GM23338 (cell line): ENCODE measurements at regions not wholly inside any gene's neighbourhood (a gene's known extent, or its start where the extent isn't known, plus 50 kb on each side); places are given as distances from the start of the nearest gene placed in this dataset.

ENCODE experiments used
- ATAC-seq: fragments of 200-7000 bp; cut with Tn5 transposase; 3 replicates; pipeline ENCODE4 v1.9.1; 2020
- DNase-seq: peaks from one replicate; pipeline ENCODE4 v3.0.0-alpha.2; 2015; ENCODE audit warnings: low spot score
- H2AFZ ChIP-seq: fragments of 200-600 bp; sonication (generic); 2 replicates; pipeline ENCODE4 v1.8.0; 2016; ENCODE audit warnings: antibody characterized with exemption, mild to moderate bottlenecking, moderate library complexity
- H3F3A ChIP-seq: fragments of 200-600 bp; sonication (generic); replicated peaks from 2 replicates; pipeline ENCODE4 v1.8.0; 2017; ENCODE audit warnings: antibody characterized with exemption, mixed run types, low read depth
- H3K27ac ChIP-seq: fragments of 200-600 bp; sonication (generic); 2 replicates; pipeline ENCODE4 v1.6.1; 2016; ENCODE audit warnings: low read depth
- H3K27me3 ChIP-seq: fragments of 200-600 bp; sonication (generic); 2 replicates; pipeline ENCODE4 v1.8.0; 2016; ENCODE audit warnings: mild to moderate bottlenecking, mixed run types, moderate library complexity; ENCODE audit not compliant: insufficient read depth
- H3K36me3 ChIP-seq: fragments of 200-600 bp; sonication (generic); 2 replicates; pipeline ENCODE4 v1.8.0; 2016; ENCODE audit warnings: mild to moderate bottlenecking; ENCODE audit not compliant: insufficient read depth
- H3K4me1 ChIP-seq: fragments of 200-600 bp; sonication (generic); 2 replicates; pipeline ENCODE4 v1.8.0; 2016; ENCODE audit warnings: mild to moderate bottlenecking, moderate library complexity; ENCODE audit not compliant: insufficient read depth
- H3K4me2 ChIP-seq: fragments of 200-600 bp; sonication (generic); 2 replicates; pipeline ENCODE4 v1.7.1; 2017; ENCODE audit warnings: mixed run types
- H3K4me3 ChIP-seq: fragments of 200-600 bp; sonication (generic); 2 replicates; pipeline ENCODE4 v1.6.1; 2016; ENCODE audit warnings: mixed run types
- H3K79me2 ChIP-seq: fragments of 200-600 bp; sonication (generic); replicated peaks from 2 replicates; pipeline ENCODE4 v1.8.0; 2017; ENCODE audit warnings: mild to moderate bottlenecking; ENCODE audit not compliant: insufficient read depth
- H3K9me2 ChIP-seq: fragments of 200-600 bp; sonication (generic); 2 replicates; pipeline ENCODE4 v1.8.0; 2017; ENCODE audit not compliant: insufficient read depth
- H4K20me1 ChIP-seq: fragments of 200-600 bp; sonication (generic); replicated peaks from 2 replicates; pipeline ENCODE4 v1.8.0; 2017; ENCODE audit warnings: mild to moderate bottlenecking; ENCODE audit not compliant: insufficient read depth
- H3K27ac Mint-ChIP-seq: 2 replicates; pipeline ENCODE4 v1.8.0; 2020; ENCODE audit warnings: inconsistent platforms, mild to moderate bottlenecking, moderate library complexity, mixed read lengths
- H3K27me3 Mint-ChIP-seq: 3 replicates; pipeline ENCODE4 v1.8.0; 2022; ENCODE audit warnings: low read depth, mild to moderate bottlenecking, moderate library complexity, mixed read lengths, inconsistent platforms; ENCODE audit not compliant: insufficient read depth, poor library complexity
- H3K36me3 Mint-ChIP-seq: 3 replicates; pipeline ENCODE4 v1.8.0; 2021; ENCODE audit warnings: low read depth, mild to moderate bottlenecking, inconsistent platforms, moderate library complexity, mixed read lengths
- H3K4me1 Mint-ChIP-seq: 3 replicates; pipeline ENCODE4 v1.8.0; 2020; ENCODE audit warnings: mild to moderate bottlenecking, inconsistent platforms, mixed read lengths
- H3K4me3 Mint-ChIP-seq: 3 replicates; pipeline ENCODE4 v1.8.0; 2021; ENCODE audit warnings: moderate library complexity, mild to moderate bottlenecking, inconsistent platforms, mixed read lengths
- H3K9me3 Mint-ChIP-seq: 3 replicates; pipeline ENCODE4 v1.8.0; 2020; ENCODE audit warnings: moderate library complexity, mild to moderate bottlenecking, inconsistent platforms, mixed read lengths
- CREB1 ChIP-seq: fragments of 250-450 bp; sonication (Bioruptor Pico); IDR thresholded peaks from 2 replicates; pipeline ENCODE4 v1.5.0; 2020; ENCODE audit warnings: low read depth, mild to moderate bottlenecking, moderate library complexity
- EZH2 ChIP-seq: fragments of 200-600 bp; sonication (generic); IDR thresholded peaks from one replicate; pipeline ENCODE4 v1.8.0; 2017; ENCODE audit warnings: antibody characterized with exemption, mild to moderate bottlenecking, low read depth; ENCODE audit not compliant: unreplicated experiment
- EZH2phosphoT487 ChIP-seq: fragments of 200-600 bp; sonication (generic); IDR thresholded peaks from one replicate; pipeline ENCODE4 v1.8.1; 2018; ENCODE audit warnings: antibody characterized with exemption; ENCODE audit not compliant: unreplicated experiment
- JUNB ChIP-seq: IDR thresholded peaks from one replicate; pipeline ENCODE4 v1.6.1; 2016; ENCODE audit warnings: antibody characterized with exemption; ENCODE audit not compliant: unreplicated experiment
- POLR2AphosphoS5 ChIP-seq: IDR thresholded peaks from 2 replicates; pipeline ENCODE4 v1.6.1; 2016; ENCODE audit warnings: antibody characterized with exemption, low read depth
- STAT1 ChIP-seq: IDR thresholded peaks from one replicate; pipeline ENCODE4 v1.6.1; 2016; ENCODE audit warnings: antibody characterized with exemption; ENCODE audit not compliant: unreplicated experiment
- ZNF331 ChIP-seq: fragments of 250-450 bp; sonication (Bioruptor Pico); IDR thresholded peaks from 2 replicates; pipeline ENCODE4 v1.5.0; 2020; ENCODE audit warnings: low read depth, mild to moderate bottlenecking, moderate library complexity
- TF ChIP-seq, protein P1 (sequence below), 2 experiments: fragments of 200-600 bp in 1 of 2; sonication (generic) in 1 of 2; conservative IDR thresholded peaks; 2 replicates each; pipeline versions ENCODE4 v1.5.1 to v1.6.1; 2016 to 2017; ENCODE audit warnings: antibody characterized with exemption in 2 of 2, low read depth in 2 of 2, mild to moderate bottlenecking in 2 of 2, moderate library complexity in 1 of 2
- TF ChIP-seq, protein P2 (sequence below): IDR thresholded peaks from one replicate; pipeline ENCODE4 v1.6.1; 2018; ENCODE audit warnings: antibody characterized with exemption; ENCODE audit not compliant: unreplicated experiment
- TF ChIP-seq, protein P3 (sequence below): IDR thresholded peaks from 2 replicates; pipeline ENCODE4 v1.6.1; 2016; ENCODE audit warnings: antibody characterized with exemption

DNA sequence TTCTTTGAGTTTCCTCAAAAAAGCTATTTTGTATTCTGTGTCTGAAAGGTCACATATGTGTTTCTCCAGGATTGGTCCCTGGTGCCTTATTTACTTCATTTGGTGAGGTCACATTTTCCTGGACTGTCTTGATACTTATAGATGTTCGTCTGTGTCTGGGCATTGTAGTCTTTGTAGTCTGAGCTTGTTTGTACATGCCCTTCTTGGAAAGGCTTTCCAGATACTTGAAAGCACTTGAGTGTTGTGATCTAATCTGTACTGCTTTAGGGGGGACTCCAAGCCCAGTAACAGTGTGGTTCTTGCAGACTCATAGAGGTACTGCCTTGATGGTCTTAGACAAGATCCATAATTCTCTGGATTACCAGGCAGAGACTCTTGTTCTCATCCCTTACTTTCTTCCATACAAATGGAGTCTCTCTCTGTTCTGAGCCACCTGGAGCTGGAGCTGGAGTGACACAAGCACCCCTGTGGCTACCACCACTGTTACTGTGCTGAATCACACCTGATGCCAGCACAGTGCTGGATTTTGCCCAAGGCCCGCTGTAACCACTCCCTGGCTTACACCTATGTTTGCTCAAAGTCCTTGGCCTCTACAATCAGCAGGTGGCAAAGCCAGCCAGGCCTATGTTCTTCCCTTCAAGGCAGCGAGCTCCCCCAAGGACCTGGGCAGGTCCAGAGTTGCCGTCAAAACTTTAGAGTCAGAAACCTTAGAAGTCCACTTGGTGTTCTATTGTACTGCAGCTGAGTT lies 72.3 kb upstream of the EFHC2 start (continued):
- TF ChIP-seq, protein P1, sequence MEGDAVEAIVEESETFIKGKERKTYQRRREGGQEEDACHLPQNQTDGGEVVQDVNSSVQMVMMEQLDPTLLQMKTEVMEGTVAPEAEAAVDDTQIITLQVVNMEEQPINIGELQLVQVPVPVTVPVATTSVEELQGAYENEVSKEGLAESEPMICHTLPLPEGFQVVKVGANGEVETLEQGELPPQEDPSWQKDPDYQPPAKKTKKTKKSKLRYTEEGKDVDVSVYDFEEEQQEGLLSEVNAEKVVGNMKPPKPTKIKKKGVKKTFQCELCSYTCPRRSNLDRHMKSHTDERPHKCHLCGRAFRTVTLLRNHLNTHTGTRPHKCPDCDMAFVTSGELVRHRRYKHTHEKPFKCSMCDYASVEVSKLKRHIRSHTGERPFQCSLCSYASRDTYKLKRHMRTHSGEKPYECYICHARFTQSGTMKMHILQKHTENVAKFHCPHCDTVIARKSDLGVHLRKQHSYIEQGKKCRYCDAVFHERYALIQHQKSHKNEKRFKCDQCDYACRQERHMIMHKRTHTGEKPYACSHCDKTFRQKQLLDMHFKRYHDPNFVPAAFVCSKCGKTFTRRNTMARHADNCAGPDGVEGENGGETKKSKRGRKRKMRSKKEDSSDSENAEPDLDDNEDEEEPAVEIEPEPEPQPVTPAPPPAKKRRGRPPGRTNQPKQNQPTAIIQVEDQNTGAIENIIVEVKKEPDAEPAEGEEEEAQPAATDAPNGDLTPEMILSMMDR (conservative IDR thresholded peaks at IDR 0.05; ENCODE audit: low read depth in 2 of 2) = no peak
- TF ChIP-seq, protein P2, sequence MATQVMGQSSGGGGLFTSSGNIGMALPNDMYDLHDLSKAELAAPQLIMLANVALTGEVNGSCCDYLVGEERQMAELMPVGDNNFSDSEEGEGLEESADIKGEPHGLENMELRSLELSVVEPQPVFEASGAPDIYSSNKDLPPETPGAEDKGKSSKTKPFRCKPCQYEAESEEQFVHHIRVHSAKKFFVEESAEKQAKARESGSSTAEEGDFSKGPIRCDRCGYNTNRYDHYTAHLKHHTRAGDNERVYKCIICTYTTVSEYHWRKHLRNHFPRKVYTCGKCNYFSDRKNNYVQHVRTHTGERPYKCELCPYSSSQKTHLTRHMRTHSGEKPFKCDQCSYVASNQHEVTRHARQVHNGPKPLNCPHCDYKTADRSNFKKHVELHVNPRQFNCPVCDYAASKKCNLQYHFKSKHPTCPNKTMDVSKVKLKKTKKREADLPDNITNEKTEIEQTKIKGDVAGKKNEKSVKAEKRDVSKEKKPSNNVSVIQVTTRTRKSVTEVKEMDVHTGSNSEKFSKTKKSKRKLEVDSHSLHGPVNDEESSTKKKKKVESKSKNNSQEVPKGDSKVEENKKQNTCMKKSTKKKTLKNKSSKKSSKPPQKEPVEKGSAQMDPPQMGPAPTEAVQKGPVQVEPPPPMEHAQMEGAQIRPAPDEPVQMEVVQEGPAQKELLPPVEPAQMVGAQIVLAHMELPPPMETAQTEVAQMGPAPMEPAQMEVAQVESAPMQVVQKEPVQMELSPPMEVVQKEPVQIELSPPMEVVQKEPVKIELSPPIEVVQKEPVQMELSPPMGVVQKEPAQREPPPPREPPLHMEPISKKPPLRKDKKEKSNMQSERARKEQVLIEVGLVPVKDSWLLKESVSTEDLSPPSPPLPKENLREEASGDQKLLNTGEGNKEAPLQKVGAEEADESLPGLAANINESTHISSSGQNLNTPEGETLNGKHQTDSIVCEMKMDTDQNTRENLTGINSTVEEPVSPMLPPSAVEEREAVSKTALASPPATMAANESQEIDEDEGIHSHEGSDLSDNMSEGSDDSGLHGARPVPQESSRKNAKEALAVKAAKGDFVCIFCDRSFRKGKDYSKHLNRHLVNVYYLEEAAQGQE = no peak
- TF ChIP-seq, protein P3, sequence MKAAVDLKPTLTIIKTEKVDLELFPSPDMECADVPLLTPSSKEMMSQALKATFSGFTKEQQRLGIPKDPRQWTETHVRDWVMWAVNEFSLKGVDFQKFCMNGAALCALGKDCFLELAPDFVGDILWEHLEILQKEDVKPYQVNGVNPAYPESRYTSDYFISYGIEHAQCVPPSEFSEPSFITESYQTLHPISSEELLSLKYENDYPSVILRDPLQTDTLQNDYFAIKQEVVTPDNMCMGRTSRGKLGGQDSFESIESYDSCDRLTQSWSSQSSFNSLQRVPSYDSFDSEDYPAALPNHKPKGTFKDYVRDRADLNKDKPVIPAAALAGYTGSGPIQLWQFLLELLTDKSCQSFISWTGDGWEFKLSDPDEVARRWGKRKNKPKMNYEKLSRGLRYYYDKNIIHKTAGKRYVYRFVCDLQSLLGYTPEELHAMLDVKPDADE = no peak

DNA sequence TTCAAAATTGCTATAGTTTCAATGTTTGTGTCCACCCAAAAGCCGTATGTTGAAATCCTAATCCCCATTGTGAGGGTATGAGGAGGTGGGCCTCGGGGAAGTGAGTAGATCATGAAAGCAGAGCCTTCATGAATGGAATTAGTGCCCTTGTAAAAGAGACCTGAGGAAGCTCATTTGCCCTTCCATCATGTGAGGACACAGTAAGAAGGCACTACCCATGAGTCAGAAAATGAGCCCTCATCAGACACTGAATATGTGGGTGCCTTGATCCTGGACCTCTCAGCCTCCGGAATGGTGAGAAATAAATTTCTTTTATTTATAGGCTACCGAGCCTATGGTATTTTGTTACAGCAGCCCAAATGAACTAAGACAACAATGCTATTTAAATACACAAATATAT lies 57.7 kb upstream of the EFHC2 start:
- Mint-ChIP-seq H3K4me3 (no peak overlapping the region), H3K36me3 (no peaks in the 10 kb centered on the region), H3K9me3 (no peaks in the 10 kb centered on the region), H3K4me1 (no peaks in the 10 kb centered on the region), H3K27ac (no peak overlapping the region), H3K27me3 (no peaks in the 10 kb centered on the region)
- Histone ChIP-seq H3K4me2 (no peak overlapping the region), H3K36me3 (no peaks in the 10 kb centered on the region), H3F3A (no peaks in the 10 kb centered on the region), H3K27ac (no peak overlapping the region), H4K20me1 (no peaks in the 10 kb centered on the region), H2AFZ (no peak overlapping the region), H3K27me3 (no peaks in the 10 kb centered on the region), H3K9me2 (no peaks in the 10 kb centered on the region), H3K4me1 (no peaks in the 10 kb centered on the region), H3K4me3 (no peak overlapping the region), H3K79me2 (no peaks in the 10 kb centered on the region)
- DNase-seq = no peak
- ATAC-seq = no peak
- TF ChIP-seq POLR2AphosphoS5 (no peak), EZH2 (no peak), CREB1 (CRISPR knock-in tag) (no peak), EZH2phosphoT487 (no peak), STAT1 (no peak), ZNF331 (no peak), JUNB (no peak)
- TF ChIP-seq, protein P1 (conservative IDR thresholded peaks at IDR 0.05; ENCODE audit: low read depth in 2 of 2) = no peak
- TF ChIP-seq, protein P2 = no peak
- TF ChIP-seq, protein P3 = no peak
